ENCODE measurements at regions not wholly inside any gene's neighbourhood (a gene's known extent, or its start where the extent isn't known, plus 50 kb on each side); places are given as distances from the start of the nearest gene placed in this dataset.
A peak's percentile ranks its signal among the peaks of the same experiment; 100 is the strongest.

- TF ChIP-seq CTCF (IDR thresholded peaks at IDR 0.05; ENCODE audit: insufficient read depth, low read length, severe bottlenecking): no peak
- no peaks in the 10 kb centered on the region for H3K27me3 ChIP-seq (ENCODE audit: control insufficient read depth, insufficient read depth, low read length)
- FAIRE-seq: no peak
- no peaks in the 10 kb centered on the region for H3K36me3 ChIP-seq (ENCODE audit: control insufficient read depth, insufficient read depth, low read length)
- DNase-seq (ENCODE audit: low read depth): no peak
- H3K4me3 ChIP-seq (ENCODE audit: low read depth, low read length): no peak overlapping the region
Measured at GRCh38 chr4:145248971-145249370, 68.6 kb upstream of the OTUD4 start.

DNA sequence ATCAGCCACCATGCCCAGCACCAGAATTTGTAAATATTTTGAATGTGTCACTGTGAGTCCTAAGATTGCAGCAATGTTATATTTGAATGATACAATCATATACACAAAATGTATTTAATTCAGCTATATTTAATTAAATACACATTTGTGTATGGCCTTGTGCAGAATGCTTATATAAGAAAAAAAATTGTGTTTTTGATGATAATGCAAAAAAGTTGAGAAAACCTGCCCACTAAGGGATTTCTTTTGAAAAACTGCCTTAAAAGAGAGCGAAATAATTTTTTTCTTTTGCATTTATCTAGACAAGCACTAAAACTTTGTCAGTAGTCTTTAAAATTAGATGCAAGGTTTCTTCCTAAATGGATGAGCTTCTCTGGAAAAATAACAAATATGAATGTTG, 68.1 kb upstream of the OTUD4 start:
- Histone ChIP-seq H3K4me3 (ENCODE audit: low read depth, low read length) (no peak overlapping the region), H3K36me3 (ENCODE audit: control insufficient read depth, insufficient read depth, low read length) (no peaks in the 10 kb centered on the region), H3K27me3 (ENCODE audit: control insufficient read depth, insufficient read depth, low read length) (no peaks in the 10 kb centered on the region)
- DNase-seq (ENCODE audit: low read depth) (no peak), FAIRE-seq (no peak)
- no peak for TF ChIP-seq CTCF (IDR thresholded peaks at IDR 0.05; ENCODE audit: insufficient read depth, low read length, severe bottlenecking)

DNA sequence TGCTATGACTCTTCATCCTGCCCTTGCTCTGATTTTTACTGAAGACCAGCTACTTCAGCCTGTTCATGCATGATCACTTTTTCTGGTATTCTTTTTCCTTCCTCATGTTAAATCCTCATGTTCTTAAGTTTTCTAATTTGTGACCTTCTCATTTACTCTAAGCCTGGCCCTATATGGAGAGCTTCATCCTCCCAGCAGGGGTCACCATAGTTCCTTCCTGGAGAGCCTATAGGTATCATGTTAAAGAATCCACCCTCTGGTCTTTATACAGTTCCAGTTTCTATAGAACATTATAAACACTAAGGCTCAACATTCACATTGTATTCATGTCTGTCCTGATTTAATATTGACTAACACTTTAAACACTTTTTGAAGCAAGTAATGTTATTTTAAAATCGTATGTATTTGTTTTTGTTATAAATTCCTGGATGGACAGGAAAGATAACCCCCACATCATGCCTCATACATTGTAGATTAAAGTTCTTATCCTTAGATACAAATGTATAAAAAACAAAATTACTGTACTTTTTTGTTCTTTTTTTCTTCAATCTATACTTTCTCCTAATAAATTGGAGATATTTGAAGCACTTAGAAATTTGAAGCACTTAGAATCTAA, 53.8 kb upstream of the OTUD4 start:
- peak; percentile 59 for DNase-seq (ENCODE audit: low read depth)
- H3K27me3 ChIP-seq (ENCODE audit: control insufficient read depth, insufficient read depth, low read length): no peaks in the 10 kb centered on the region
- no peak overlapping the region for H3K4me3 ChIP-seq (ENCODE audit: low read depth, low read length)
- no peak for FAIRE-seq
- H3K36me3 ChIP-seq (ENCODE audit: control insufficient read depth, insufficient read depth, low read length): no peaks in the 10 kb centered on the region
- TF ChIP-seq CTCF (IDR thresholded peaks at IDR 0.05; ENCODE audit: insufficient read depth, low read length, severe bottlenecking): peak; percentile 73

GRCh38 chr4:145231906-145232700, 51.7 kb upstream of the OTUD4 start:
- Histone ChIP-seq H3K4me3 (ENCODE audit: low read depth, low read length) (no peak overlapping the region), H3K36me3 (ENCODE audit: control insufficient read depth, insufficient read depth, low read length) (no peaks in the 10 kb centered on the region), H3K27me3 (ENCODE audit: control insufficient read depth, insufficient read depth, low read length) (no peaks in the 10 kb centered on the region)
- TF ChIP-seq CTCF (IDR thresholded peaks at IDR 0.05; ENCODE audit: insufficient read depth, low read length, severe bottlenecking): no peak
- FAIRE-seq: no peak
- no peak for DNase-seq (ENCODE audit: low read depth)

- no peak for TF ChIP-seq CTCF (IDR thresholded peaks at IDR 0.05; ENCODE audit: insufficient read depth, low read length, severe bottlenecking)
- DNase-seq (ENCODE audit: low read depth): peak; percentile 12
Measured at GRCh38 chr4:145230726-145231125, 50.3 kb upstream of the OTUD4 start.

More at GRCh38 chr4:145230726-145231125, 50.3 kb upstream of the OTUD4 start:
- Histone ChIP-seq H3K4me3 (ENCODE audit: low read depth, low read length) (no peak overlapping the region), H3K27me3 (ENCODE audit: control insufficient read depth, insufficient read depth, low read length) (no peaks in the 10 kb centered on the region), H3K36me3 (ENCODE audit: control insufficient read depth, insufficient read depth, low read length) (no peaks in the 10 kb centered on the region)
- FAIRE-seq: no peak
